G401.6 (cell line): ENCODE measurements at regions not wholly inside any gene's neighbourhood (a gene's known extent, or its start where the extent isn't known, plus 50 kb on each side); places are given as distances from the start of the nearest gene placed in this dataset.

Experiments
- FAIRE-seq: peaks from 2 replicates; lab custom pipeline; 2012; peaks lifted over from hg19 to GRCh38; lab: Jason Lieb, UNC

DNA sequence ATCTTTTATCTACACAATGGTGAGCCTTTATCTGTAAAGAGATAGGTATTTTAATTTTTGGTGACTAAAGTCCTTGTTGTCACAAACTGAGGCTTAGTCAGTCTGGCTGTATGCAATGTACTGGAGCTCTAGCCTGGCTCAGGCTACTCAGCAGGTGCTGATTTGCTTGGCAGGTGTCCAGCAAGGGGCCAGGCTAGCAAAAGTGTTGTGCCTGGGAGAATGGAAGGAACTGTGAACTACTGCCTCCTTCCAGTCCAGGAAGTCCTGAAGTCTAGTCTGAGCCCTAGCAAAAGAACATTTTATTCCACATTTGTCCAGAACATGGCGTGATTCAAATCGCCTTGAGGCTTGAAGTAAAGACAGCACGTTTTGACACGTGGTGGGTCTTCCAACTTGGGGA, 260.5 kb downstream of the CCDC85A start:
- FAIRE-seq, result no peak

DNA sequence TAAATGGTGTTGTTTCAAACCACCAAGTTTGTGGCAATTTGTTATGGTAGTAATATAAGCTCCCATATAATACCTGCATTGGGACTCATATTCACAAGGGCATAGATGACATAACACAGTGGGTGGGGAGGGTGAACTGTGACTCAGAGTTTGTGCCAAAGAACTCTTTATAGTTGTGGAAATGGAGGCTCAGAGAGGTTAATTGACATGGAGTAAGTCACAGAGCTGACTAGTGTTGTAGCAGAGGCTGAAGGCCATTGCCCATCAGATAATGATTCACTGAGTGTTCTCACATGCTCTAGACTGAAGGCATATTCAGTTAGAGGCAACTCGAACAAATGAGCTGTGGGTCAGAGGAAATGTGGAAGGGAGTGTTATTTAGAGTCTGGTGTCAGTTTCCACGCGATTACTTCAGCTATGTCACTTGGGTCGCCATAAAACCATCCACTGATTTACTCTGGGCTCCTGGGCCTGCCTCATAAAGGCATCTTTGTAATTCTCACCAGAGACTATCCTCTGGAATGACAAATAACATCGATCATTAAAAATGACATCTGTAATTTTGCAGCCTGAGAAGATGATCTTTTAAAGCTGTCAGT, 264.7 kb downstream of the CCDC85A start:
- FAIRE-seq, result no peak

DNA sequence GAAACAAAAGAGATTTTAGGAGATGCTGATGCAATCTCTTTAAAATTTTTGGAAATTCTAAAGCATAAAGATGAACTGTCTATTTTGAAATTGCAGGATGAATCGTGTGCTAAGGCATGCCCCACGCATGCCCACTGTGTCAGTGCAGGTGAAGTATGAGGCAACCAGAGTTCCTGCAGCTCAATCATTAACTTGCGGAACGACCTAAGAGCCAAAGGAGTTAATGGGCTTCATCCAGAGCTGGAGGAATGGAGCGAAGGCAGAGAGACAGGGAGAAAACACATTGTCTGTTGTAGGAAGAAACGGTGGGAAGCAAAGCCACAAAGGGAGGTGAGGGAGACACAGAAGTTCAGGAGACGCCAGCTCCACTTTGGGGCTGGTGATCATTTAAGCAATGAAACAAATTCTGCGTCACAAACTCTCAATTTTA, 265.2 kb downstream of the CCDC85A start:
- no peak for FAIRE-seq

DNA sequence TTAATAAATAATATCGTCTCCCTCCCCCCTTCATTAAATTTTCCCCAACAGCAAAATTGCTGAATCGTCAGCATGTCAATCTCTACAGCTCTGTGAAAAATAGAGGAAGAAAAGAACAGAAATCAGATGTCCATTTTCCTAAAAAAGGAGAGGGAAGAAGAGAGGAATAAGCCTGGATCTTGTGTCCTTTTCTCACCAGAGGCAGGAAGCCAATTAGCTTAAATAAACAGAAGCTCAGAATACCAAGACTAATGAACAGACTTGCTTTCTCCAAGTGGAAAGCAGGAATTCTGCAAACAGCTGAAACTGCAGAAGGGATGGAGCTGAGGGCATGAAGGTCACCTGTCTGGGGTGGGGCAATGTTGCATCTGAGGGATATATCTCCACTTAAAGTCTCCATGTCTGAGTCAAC, 265.7 kb downstream of the CCDC85A start:
- FAIRE-seq, result no peak

DNA sequence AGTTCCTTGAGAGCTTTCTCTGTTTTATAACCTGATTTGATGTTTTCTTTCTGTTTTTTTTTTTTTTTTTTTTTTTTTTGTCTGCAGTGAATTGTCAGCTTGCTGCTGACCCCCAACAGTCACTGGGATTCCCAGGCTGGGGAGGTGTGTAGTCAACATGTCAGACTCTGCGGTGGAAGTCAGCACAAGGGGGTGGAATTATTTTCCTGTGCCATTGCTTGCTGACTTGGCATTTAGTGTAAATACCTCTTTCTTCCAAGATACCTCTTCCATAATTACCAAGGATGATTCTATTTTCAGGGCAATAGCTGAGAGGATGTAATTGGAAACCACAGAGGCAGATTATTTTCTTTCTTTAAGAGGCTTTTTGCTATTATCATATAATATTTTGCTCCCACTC, 266.3 kb downstream of the CCDC85A start:
- no peak for FAIRE-seq

DNA sequence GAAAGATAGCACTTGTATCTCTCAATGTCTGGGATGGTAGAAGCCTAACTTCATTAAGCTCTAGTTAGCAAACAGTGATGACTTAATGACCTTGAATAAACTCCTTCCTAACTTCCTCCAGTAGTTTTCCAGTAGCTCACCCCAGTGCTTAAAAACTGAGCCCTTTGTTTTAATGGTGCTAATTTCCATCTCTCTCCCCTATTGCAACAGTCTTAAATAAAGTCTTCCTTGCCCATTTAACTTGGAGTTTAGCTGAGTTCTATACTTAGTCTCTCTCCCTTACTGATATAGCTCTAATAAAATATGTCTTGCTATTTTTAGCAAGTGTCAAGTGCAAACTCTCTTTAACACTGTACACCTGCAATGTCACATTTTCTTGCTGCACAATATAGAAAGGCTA, 267.0 kb downstream of the CCDC85A start:
- FAIRE-seq, result no peak

DNA sequence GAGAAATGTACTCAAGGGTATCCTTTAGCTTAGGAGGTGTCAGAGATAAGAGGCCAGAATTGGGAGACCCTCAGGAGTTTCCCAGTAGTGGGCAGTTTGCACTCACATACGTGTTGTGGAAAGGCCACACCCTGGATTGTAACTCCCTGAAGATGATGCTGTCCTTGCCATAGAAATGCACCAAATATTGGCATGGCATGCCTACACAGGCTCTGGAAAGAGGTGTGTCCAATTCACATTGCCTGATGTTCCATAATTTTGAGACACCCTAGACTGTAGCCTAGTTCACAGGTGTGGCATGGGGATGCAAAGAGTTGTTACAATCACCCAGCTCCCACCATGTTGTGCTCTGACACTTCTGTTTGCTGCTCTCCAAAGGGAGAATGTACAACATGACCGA, 271.9 kb downstream of the CCDC85A start:
- no peak for FAIRE-seq

DNA sequence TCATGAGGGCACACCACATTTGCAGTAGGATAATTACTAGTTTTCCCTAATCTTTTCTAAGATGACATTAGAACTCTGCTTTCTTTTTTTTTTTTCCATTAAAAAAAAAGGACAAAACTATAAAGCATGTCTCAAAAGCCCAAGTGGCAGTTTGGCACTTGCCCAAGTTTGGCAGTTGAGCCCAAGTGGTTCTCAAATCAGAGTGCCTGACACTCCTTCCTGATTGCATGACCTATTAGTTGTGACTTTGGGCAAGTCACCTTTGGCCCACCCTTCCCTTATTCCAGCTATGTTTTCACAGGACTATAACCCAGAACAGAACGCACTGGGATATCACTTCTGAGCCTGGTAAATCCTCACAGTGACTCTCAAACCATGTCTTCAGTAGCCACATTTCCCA, 273.0 kb downstream of the CCDC85A start:
- FAIRE-seq, result no peak

DNA sequence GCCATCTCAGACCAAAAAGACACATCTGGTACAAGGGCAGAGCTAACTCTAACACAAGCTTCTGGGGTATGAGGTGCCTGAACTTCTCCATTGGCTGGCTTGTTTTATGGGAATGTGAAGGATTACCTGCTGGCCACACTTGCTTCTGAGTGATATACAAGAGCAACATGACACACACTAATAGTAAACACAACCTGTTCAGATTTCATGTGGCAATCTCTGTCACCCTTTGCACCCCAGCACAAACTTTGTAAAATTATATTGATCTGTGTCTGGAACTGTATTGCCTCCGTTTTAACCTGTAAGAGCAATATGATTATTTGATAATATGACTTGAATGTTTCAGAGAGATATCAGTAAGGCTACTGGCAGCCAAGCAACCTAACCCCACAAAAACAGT, 276.7 kb downstream of the CCDC85A start:
- FAIRE-seq, result no peak

DNA sequence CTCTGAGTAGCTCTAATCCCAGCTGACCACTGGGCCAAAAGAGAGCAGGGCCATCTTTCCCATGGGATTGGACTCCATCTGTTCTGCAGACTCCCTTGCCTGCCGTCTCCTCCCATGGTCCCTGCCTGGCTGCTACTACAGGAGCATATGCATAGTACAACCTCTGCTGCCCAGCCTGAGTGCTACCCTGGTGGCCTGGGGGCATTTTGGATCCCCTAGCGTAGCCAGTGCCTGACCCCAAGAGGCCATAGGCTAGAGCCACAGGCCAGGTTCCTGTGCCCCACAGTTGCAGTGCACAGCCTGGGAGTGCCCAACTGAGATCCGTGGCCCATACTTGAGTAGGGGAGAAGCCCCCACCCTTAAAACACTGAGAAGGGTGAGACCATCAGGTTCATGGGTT, 280.3 kb downstream of the CCDC85A start:
- no peak for FAIRE-seq

DNA sequence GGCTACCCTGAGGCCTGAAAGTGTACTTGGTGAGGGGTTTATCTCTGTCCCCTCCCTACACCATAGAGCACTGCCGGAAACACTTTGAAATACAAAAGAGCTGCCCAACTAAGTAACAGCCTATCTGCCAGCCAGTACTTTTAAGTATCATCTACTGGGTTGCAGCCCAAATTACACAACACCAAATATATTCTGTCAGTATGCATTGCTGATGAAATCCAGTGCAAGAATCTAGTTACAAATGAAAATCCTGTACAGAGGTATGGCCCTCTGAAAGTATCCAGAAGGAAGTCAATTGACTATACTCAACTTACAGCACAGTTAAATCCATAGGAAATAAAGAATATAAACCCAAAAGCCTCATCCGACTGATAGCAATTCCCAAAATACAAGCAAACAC, 280.8 kb downstream of the CCDC85A start:
- FAIRE-seq, result no peak

DNA sequence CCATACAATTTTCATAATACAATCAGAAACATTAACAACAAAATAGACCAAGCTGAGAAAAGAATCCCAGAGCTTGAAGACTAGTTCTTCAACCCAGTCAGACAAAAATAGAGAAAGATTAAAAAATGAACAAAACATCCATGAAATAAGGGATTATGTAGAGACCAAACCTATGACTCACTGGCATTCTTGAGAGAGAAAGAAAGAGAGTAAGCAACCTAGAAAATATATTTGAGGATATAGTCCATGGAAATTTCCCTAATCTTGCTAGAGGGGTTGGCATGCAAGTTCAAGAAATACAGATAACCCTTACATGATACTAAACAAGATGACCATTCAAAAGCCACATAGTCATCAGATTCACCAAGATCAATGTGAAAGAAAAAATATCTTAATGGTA, 281.7 kb downstream of the CCDC85A start:
- no peak for FAIRE-seq

DNA sequence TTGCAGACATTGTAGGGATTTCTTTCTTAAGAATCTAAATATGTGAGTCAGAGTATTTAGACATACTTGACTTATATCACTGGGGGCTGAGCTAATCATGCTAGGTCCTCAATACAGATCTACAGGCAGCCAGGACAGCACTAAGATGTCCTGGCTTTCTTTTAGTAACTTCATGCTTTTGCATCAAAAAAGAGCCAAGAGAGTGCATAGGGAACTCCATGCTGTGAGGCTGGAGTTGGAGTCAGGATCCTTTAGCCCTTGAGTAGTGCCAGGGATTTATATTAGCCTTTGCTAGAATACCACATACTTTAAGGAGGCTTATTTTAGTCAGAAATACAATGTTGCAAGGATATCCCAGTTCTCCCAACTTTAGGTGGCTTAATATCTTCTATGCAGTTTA, 289.7 kb downstream of the CCDC85A start:
- FAIRE-seq, result no peak

DNA sequence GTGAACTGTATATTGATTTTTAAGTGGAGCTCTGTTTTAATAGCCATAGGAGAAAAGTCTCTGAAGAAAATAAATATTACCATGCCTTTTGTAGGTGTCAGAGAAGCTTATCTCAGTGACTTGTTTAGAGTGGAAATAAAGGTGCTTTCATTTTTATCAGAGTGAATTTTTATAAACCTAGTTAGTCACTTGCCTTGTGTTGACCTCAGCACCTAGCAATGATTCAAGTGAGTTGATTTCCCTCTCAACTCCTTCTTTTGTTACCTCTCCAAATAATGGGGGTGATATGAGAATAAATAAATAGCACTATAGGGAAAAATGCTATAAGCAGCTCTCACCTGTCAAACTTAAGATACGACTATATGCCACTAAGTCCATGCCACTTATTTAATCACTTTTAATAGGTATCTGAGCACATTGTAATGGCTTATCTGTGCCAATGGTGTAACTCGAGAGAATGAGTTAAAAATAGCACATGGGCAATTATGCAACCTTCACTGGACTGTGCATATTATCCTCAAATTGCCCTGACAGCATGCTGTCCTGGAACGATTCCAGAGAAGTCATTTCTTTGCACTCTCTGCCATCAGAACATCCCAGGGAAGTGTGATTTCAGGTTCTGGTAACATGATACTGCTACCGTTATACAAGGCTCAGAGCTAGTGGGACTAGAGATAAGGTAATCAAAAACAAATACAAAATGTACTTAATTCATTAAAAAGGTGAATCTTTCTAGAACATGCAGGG, 290.8 kb downstream of the CCDC85A start:
- FAIRE-seq, result no peak

DNA sequence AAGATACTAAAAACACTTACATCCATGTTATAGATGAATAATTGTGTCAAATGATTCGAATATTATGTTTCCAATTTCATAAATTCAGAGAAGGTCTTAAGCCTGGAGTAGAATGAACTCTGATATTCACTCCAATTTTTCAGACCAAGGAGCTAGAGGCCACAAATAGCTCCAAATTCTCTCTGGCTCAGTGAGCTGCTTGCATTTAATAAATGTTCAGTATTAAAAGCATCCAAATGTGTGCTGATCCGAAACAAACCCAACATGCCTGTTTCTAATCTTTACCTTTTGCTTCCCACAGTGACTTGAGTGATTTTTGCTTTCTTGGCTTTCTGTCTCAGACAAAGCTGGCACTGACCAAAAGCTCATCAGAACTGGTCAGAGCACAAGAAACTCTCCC, 291.4 kb downstream of the CCDC85A start:
- no peak for FAIRE-seq

DNA sequence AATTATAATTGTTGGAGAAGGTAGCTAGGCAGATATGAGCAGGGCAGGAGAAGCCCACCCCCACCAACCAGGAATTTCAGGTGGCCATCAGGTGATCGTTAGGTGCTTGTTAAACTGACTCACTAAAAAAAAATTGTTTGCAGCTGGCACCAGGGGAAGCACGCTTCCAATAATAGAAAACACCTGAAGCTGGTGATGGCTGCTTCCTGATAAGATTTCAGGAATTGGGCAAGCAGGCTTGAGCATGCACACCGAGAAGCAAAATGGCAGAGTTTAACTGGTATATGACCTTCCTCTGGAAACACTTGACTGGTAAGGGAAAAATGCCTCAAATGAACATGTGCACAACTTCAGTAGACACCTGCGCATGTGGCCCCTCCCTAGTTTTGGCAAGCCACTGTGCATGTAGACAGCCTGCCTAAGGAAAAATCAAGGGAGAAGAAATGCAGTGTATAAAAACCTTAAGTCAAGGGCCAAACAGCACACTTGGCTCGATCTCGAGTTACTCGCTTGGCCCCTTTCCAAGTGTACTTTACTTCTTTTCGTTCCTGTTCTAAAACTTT, 292.8 kb downstream of the CCDC85A start:
- FAIRE-seq, result no peak

DNA sequence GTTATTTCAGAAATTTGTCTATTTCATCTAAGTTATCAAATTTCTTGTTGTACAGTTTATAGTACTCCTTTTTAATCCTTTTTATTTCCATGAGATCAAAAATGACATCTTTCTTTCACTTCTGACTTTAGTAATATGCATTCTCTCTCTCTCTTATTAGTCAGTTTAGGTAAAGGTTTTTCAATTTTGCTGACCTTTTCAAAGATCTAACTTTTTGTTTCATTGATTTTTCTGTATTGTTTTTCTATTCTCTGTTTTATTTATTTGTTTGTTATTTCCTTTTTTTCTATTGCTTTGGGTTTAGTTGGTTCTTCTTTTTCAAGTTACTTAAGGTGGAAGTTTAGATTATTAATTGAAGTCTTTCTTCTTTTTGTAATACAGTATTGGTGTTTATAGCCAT, 294.2 kb downstream of the CCDC85A start:
- FAIRE-seq, result no peak

DNA sequence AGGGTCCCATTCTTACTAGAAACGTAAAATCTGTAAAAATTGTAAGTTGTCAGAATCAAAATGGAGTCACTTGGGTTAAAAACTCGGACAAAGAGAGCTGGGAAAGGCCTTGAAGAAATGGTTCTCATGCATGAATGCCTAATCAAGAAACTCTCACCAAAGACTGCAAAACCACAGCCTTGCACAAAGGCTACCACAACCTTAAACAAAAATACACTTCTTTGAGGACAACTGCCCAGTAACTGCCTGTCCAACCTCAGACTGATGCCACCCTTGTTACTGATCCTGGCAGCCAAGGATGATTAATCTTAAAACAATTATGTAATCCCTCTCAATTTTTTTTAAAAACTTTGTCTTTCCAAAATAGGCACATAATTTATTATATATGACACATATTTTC, 299.3 kb downstream of the CCDC85A start:
- FAIRE-seq, result no peak

DNA sequence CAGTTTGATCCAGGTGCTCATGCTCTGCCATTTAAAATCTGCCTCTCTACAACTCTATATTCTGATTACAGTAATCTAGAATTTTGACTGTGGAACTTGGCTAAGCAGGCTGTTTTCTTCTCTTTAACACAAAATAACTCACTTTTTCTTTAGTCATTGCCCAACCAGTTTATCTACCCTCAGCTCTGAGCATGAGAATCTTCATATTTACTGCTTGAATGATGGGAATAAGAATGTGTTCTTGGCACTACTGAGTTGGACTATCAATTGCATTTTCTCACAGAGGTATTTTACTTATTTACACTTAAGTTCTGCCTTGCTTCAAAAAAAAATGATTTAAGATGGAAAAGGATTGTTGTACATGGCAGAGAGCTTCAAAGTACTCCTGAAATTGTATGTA, 301.1 kb downstream of the CCDC85A start:
- no peak for FAIRE-seq

DNA sequence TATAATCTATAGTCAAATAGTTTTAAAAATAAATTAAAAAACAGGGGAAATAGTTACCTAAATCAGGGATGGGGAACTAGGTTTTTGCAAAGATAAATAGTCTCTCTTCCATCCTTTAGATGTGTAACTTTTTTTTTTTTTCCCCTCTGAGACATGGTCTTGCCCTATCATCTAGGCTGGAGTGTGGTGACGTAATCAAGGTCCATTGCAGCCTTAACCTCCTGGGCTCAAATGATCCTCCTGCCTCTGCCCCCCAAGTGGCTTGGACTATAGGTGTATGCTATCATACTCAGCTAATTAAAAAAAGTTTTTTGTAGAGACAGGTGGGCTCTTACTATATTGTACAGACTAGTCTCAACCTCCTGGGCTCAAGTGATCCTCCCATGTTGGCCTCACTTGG, 316.5 kb downstream of the CCDC85A start:
- FAIRE-seq, result no peak

DNA sequence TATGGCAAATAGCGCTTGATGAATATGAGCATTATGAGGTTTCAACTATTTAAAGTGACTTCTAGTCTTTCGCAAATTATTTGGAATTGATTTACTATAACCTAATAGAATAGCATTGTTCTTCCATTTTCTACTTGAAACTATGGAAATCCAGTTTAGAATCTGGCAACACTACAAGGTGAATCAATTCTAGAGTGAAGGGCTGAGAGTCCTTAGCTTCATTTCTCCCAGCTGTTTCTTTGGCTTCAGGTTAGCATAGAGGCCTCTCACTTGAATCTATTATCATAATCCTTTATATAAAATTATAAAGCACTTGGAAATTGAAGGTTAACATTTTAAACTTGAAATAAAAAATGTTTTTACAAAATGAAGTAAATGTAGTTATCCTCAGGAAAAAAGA, 318.8 kb downstream of the CCDC85A start:
- no peak for FAIRE-seq

DNA sequence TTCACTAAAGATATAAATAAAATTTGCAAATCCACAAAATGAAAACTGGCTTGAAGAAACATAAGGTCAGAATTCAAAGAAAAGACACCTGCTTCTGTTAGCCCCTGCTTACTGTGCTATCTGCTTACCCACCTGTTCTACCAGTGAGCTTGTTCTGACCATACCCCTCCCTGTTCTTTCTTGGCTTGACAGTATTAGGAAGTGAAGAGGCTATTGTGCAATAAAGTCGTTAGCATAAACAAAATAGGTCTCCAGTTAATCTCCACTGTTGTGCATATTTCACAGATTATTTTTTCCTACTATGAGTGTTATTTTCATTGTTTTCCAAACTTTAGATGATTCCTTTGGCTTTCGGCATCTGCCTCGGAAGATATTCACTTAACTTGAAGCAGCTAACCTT, 322.1 kb downstream of the CCDC85A start:
- no peak for FAIRE-seq

DNA sequence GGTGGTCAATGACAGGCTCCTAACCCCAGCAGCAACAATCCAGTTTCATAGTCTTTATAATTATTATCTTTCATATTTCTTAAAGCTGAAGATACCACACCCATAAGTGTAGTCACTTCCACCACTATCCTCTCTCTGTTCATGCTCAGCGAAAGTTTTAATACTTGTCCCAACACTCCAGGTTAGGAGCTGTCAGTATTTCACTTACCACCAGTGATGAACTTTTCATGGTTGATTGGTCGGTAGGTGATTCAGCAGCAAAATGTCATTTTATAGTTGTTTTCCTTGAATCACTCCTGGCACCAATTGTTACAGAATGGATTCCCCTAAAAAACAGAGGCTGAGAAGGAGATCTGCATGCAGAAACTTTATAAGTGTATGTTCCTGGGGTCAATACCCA, 324.9 kb downstream of the CCDC85A start:
- FAIRE-seq, result no peak

DNA sequence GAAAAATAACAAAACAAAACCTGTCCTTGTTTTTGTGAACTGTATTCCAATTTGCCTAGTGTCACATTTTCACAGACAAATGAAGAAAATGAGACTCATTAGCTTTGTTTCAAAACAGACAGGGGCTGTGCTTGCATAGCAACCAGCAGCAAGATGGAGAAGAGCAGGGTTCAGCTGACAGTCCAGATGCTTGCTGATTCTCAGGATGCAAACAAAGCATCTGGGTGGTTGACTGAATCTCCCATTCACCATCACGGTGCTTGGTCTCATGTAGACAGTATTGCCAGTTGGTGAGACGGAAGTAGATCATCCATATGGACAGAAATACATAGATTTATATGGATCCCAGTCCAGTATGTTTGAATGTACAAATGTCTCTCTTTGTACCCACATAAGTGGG, 326.8 kb downstream of the CCDC85A start:
- FAIRE-seq, result no peak
